ENCODE measurements at regions not wholly inside any gene's neighbourhood (a gene's known extent, or its start where the extent isn't known, plus 50 kb on each side); places are given as distances from the start of the nearest gene placed in this dataset.
A peak's percentile ranks its signal among the peaks of the same experiment; 100 is the strongest.

DNA sequence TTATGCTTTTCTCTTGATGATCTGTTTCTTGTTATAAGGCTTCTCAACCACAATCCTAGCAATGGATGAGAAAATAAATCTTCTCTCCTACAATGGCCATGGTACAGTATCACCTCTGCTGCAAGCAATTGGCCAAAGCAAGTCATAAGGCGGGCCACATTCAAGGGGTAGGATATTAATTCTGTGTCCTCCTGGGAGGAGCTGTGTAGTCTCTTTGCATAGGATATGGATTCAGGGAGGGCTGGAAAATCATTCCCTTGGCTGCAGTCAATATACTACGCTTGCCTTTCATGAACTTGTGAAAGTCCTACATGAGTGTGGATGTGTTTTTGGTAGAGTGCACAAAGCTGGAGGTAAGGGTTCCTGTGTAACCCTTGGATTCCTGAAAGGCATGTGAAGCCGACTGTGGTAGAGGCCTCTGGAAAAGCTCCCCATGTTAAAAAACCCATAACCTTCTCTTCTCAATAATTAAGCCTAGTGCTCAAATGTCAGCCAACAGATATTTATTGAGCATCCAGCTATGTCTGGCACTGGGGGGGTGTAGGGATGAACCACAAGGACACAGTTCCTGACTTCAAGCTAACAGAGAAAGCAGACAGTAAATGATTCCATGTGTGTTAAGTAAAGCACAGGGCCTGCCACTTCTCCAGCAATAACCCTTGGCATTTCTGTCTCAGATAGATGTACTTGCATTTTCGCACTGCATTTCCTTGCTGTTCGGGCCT lies 147.6 kb upstream of the HS3ST3A1 start:
- Histone ChIP-seq H3K36me3 (ENCODE audit: control insufficient read depth in 2 of 4, insufficient read depth in 4 of 4, low read length in 3 of 4) (no peaks in the 10 kb centered on the region), H3K79me1 (ENCODE audit: low read depth, low read length) (no peaks in the 10 kb centered on the region), H2BK12ac (ENCODE audit: low read depth, low read length) (0 out of 2 replicates have a peak overlapping the region, but pooled peaks have one; percentile 31), H3K4ac (replicated peaks; ENCODE audit: insufficient read length, low read depth, low read length) (no peak overlapping the region), H2BK20ac (ENCODE audit: low read length) (no peak overlapping the region), H2BK5ac (ENCODE audit: low read depth, low read length) (no peak overlapping the region), H3K56ac (replicated peaks; ENCODE audit: insufficient read length, low read depth, low read length) (no peak overlapping the region), H4K8ac (ENCODE audit: extremely low read depth, insufficient read depth, low read length) (no peak overlapping the region), H3K23ac (ENCODE audit: insufficient read length) (no peak overlapping the region), H2AK5ac (ENCODE audit: low read depth, low read length) (no peak overlapping the region), H3K9me3 (ENCODE audit: insufficient read depth in 2 of 2, low read depth in 1 of 2, low read length in 1 of 2) (peaks cover 0 to 6% of the 10 kb centered on the region in 2 experiments; a peak in 2 of 4 replicates), H3K79me2 (ENCODE audit: control insufficient read depth in 1 of 2, insufficient read depth in 2 of 2, low read length in 2 of 2) (no peaks in the 10 kb centered on the region), H3K14ac (ENCODE audit: insufficient read length) (no peak overlapping the region), H3K9ac (replicated peaks in 1 of 4; ENCODE audit: extremely low read depth in 1 of 4, low read depth in 3 of 4, low read length in 3 of 4) (no peak overlapping the region), H3K4me3 (ENCODE audit: extremely low read depth in 1 of 4, insufficient read depth in 2 of 4, low read depth in 3 of 4, low read length in 4 of 4) (no peak overlapping the region), H4K20me1 (replicated peaks in 1 of 2; ENCODE audit: control insufficient read depth in 1 of 2, insufficient read depth in 2 of 2, low read length in 2 of 2) (no peaks in the 10 kb centered on the region), H4K5ac (ENCODE audit: insufficient read length, low read depth, low read length) (no peak overlapping the region), H3K4me2 (ENCODE audit: insufficient read depth in 1 of 2, low read depth in 2 of 2, low read length in 2 of 2) (no peak overlapping the region), H3K27me3 (replicated peaks in 1 of 4; ENCODE audit: control insufficient read depth in 3 of 4, extremely low read depth in 1 of 4, insufficient read depth in 3 of 4, low read length in 3 of 4) (no peaks in the 10 kb centered on the region), H3K4me1 (replicated peaks in 1 of 4; ENCODE audit: control insufficient read depth in 3 of 4, insufficient read depth in 4 of 4, low read length in 3 of 4) (peaks cover 4 to 17% (median 7%) of the 10 kb centered on the region in 4 experiments; a peak in 5 of 7 replicates), H2BK120ac (replicated peaks; ENCODE audit: low read depth, low read length) (no peak overlapping the region), H3K18ac (ENCODE audit: extremely low read depth, low read length) (no peak overlapping the region), H4K91ac (replicated peaks; ENCODE audit: insufficient read length, low read length) (no peak overlapping the region), H3K27ac (ENCODE audit: low read depth, low read length) (no peak overlapping the region), H2BK15ac (ENCODE audit: low read length) (no peak overlapping the region), H2AFZ (ENCODE audit: low read length) (peak overlapping the region; percentile 35; the same call in 1 of the 2 replicates), H3K23me2 (ENCODE audit: low read depth, low read length) (no peaks in the 10 kb centered on the region)
- TF ChIP-seq YY1 (IDR thresholded peaks at IDR 0.05; ENCODE audit: low read depth, low read length) (no peak), RNF2 (IDR thresholded peaks at IDR 0.05; ENCODE audit: borderline replicate concordance, low read depth, low read length, missing control alignments, poor library complexity, severe bottlenecking) (no peak), SUZ12 (IDR thresholded peaks at IDR 0.05; ENCODE audit: low read length) (no peak)
- CTCF ChIA-PET (ENCODE audit: partially characterized antibody), result interaction anchor here (0.6 to 1.9 kb wide), 5 partner anchors 9 to 1064 kb away, joined by 3 to 4 read pairs (median 3); no protein-coding TSS in a partner anchor
- POLR2A ChIA-PET (ENCODE audit: partially characterized antibody), result no interaction called here
- FAIRE-seq (no peak), DNase-seq (ENCODE audit: low read depth in 1 of 2, low spot score in 2 of 2) (no peak)
- WGBS, 2 experiments (ENCODE audit: extremely low coverage in 1 of 2, insufficient coverage in 1 of 2, insufficient read length in 1 of 2, insufficient replicate concordance in 2 of 2, low coverage in 1 of 2, low lambda C conversion rate in 2 of 2, missing lambda C conversion rate in 1 of 2), result 87% methylated on average over 5 of the region's 5 CpGs; no CpG with 5 or more reads in 1 of the 2 experiments

Data from H1 (cell line).